OCI-LY7 (cell line): ENCODE measurements at regions not wholly inside any gene's neighbourhood (a gene's known extent, or its start where the extent isn't known, plus 50 kb on each side); places are given as distances from the start of the nearest gene placed in this dataset.
"Not testable (repeated sequence)": the region's sequence is repeated elsewhere in the genome, so short reads cannot be mapped to it uniquely, and the experiment has no call there.

Source experiments
- EZH2phosphoT487 ChIP-seq: fragments of 200-600 bp; sonication (generic); IDR thresholded peaks from 2 replicates; pipeline ENCODE4 v1.6.1; 2018; ENCODE audit warnings: low read depth, borderline replicate concordance, mild to moderate bottlenecking, mixed run types, antibody characterized with exemption, low read length, moderate library complexity, mixed read lengths
- TF ChIP-seq, protein P1 (sequence below): fragments of 200-600 bp; sonication (generic); conservative IDR thresholded peaks from 2 replicates; pipeline ENCODE4 v1.5.1; 2014; ENCODE audit warnings: mild to moderate bottlenecking, antibody characterized with exemption, low read length, moderate library complexity, mixed read lengths

GRCh38 chr1:120619867-120620692 is 103.7 kb upstream of the NBPF26 start:
- TF ChIP-seq, protein P1, sequence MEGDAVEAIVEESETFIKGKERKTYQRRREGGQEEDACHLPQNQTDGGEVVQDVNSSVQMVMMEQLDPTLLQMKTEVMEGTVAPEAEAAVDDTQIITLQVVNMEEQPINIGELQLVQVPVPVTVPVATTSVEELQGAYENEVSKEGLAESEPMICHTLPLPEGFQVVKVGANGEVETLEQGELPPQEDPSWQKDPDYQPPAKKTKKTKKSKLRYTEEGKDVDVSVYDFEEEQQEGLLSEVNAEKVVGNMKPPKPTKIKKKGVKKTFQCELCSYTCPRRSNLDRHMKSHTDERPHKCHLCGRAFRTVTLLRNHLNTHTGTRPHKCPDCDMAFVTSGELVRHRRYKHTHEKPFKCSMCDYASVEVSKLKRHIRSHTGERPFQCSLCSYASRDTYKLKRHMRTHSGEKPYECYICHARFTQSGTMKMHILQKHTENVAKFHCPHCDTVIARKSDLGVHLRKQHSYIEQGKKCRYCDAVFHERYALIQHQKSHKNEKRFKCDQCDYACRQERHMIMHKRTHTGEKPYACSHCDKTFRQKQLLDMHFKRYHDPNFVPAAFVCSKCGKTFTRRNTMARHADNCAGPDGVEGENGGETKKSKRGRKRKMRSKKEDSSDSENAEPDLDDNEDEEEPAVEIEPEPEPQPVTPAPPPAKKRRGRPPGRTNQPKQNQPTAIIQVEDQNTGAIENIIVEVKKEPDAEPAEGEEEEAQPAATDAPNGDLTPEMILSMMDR = not testable (repeated sequence)
- TF ChIP-seq EZH2phosphoT487 = not testable (repeated sequence)
